ENCODE measurements at regions not wholly inside any gene's neighbourhood (a gene's known extent, or its start where the extent isn't known, plus 50 kb on each side); places are given as distances from the start of the nearest gene placed in this dataset.

- DNase-seq: no peak
Observed at GRCh38 chr16:49121636-49122035, 160.0 kb downstream of the CBLN1 start.

GRCh38 chr16:49120631-49121030 is 161.0 kb downstream of the CBLN1 start:
- DNase-seq: no peak

GRCh38 chr16:49116873-49117272 is 164.8 kb downstream of the CBLN1 start:
- DNase-seq: no peak

- no peak for DNase-seq
Observed at GRCh38 chr16:49115956-49116355, 165.7 kb downstream of the CBLN1 start.

- DNase-seq: no peak
Observed at GRCh38 chr16:49112754-49113153, 168.9 kb downstream of the CBLN1 start.

GRCh38 chr16:49111351-49111750 is 170.3 kb downstream of the CBLN1 start:
- no peak for DNase-seq

GRCh38 chr16:49108611-49109010 is 173.0 kb downstream of the CBLN1 start:
- no peak for DNase-seq

- no peak for DNase-seq
Observed at GRCh38 chr16:49103298-49103697, 178.3 kb downstream of the CBLN1 start.

GRCh38 chr16:49101997-49102396 is 179.6 kb downstream of the CBLN1 start:
- DNase-seq: no peak

GRCh38 chr16:49100366-49100765 is 181.3 kb downstream of the CBLN1 start:
- DNase-seq: no peak

- no peak for DNase-seq
Observed at GRCh38 chr16:49097964-49098363, 183.7 kb downstream of the CBLN1 start.

GRCh38 chr16:49096176-49096945 is 185.3 kb downstream of the CBLN1 start:
- no peak for DNase-seq

- no peak for DNase-seq
Observed at GRCh38 chr16:49095539-49095938, 186.1 kb downstream of the CBLN1 start.

- no peak for DNase-seq
Observed at GRCh38 chr16:49094471-49094870, 187.2 kb downstream of the CBLN1 start.

- DNase-seq: no peak
Observed at GRCh38 chr16:49093939-49094338, 187.7 kb downstream of the CBLN1 start.

GRCh38 chr16:49092704-49093103 is 188.9 kb downstream of the CBLN1 start:
- DNase-seq: no peak

GRCh38 chr16:49089533-49089932 is 192.1 kb downstream of the CBLN1 start:
- no peak for DNase-seq

GRCh38 chr16:49089039-49089438 is 192.6 kb downstream of the CBLN1 start:
- DNase-seq: no peak

GRCh38 chr16:49085686-49086085 is 196.0 kb downstream of the CBLN1 start:
- DNase-seq: no peak

GRCh38 chr16:49084628-49085390 is 196.8 kb downstream of the CBLN1 start:
- no peak for DNase-seq

- DNase-seq: no peak
Observed at GRCh38 chr16:49081554-49081953, 200.1 kb downstream of the CBLN1 start.

GRCh38 chr16:49081086-49081485 is 200.6 kb downstream of the CBLN1 start:
- DNase-seq: no peak

GRCh38 chr16:49078571-49078970 is 203.1 kb downstream of the CBLN1 start:
- no peak for DNase-seq

GRCh38 chr16:49078104-49078503 is 203.5 kb downstream of the CBLN1 start:
- DNase-seq: no peak
